ENCODE measurements at regions not wholly inside any gene's neighbourhood (a gene's known extent, or its start where the extent isn't known, plus 50 kb on each side); places are given as distances from the start of the nearest gene placed in this dataset.

DNA sequence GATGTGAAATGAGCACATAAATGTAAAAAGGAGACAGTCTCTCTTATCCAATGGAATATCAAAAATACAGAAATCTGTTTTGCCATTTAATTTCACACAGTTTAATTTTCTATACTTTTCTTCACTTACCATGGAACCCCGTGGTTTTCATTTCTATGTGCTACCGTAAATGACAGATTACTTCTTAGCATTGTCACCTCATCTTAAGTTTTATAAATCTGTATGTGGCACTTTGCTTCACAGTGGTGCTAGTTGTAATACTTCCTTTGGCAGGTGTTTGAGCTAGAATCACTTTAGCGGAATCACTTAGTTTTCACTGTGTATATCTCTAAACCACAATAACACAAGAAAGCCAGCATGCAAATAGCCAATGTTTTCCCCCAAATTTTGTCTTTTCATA lies 781.9 kb upstream of the MGAT4C start:
- ATAC-seq (ENCODE audit: low FRiP score in 2 of 2) (no peak), DNase-seq (no peak)
- Histone ChIP-seq H3K27ac (no peak overlapping the region), H3K4me1 (no peaks in the 10 kb centered on the region), H3K27me3 (no peaks in the 10 kb centered on the region), H3K36me3 (no peaks in the 10 kb centered on the region), H3K4me3 (no peak overlapping the region), H3K9me3 (no peaks in the 10 kb centered on the region)
- WGBS, 2 donors, result 86 to 91% methylated on average over 3 of the region's 3 CpGs
- no peak for TF ChIP-seq POLR2AphosphoS5 (IDR thresholded peaks at IDR 0.05)
- TF ChIP-seq, protein P1, sequence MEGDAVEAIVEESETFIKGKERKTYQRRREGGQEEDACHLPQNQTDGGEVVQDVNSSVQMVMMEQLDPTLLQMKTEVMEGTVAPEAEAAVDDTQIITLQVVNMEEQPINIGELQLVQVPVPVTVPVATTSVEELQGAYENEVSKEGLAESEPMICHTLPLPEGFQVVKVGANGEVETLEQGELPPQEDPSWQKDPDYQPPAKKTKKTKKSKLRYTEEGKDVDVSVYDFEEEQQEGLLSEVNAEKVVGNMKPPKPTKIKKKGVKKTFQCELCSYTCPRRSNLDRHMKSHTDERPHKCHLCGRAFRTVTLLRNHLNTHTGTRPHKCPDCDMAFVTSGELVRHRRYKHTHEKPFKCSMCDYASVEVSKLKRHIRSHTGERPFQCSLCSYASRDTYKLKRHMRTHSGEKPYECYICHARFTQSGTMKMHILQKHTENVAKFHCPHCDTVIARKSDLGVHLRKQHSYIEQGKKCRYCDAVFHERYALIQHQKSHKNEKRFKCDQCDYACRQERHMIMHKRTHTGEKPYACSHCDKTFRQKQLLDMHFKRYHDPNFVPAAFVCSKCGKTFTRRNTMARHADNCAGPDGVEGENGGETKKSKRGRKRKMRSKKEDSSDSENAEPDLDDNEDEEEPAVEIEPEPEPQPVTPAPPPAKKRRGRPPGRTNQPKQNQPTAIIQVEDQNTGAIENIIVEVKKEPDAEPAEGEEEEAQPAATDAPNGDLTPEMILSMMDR (IDR thresholded peaks at IDR 0.05), result no peak
- no peak for TF ChIP-seq EP300 (IDR thresholded peaks at IDR 0.05)
- no peak for TF ChIP-seq POLR2A (IDR thresholded peaks at IDR 0.05)

DNA sequence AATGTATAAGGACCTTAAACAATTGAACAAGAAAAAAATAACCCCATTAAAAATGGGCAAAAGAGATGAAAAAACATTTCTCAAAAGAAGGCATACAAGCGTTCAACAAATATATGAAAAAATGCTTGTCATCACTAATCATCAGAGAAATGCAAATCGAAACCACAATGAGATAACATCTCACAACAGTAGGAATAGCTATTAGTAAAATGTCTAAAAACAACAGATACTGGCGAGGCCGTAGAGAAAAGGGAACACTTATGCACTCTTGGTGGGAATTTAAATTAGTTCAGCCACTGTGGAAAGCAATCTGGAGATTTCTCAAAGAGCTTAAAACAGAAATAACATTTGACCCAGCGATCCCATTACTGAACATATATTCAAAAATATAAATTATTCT lies 769.8 kb upstream of the MGAT4C start:
- no peak overlapping the region for H3K4me3 ChIP-seq
- no peaks in the 10 kb centered on the region for H3K36me3 ChIP-seq
- no peaks in the 10 kb centered on the region for H3K27me3 ChIP-seq
- H3K27ac ChIP-seq, result no peak overlapping the region
- H3K9me3 ChIP-seq, result no peaks in the 10 kb centered on the region
- DNase-seq (no peak), ATAC-seq (ENCODE audit: low FRiP score in 2 of 2) (no peak)
- 84 to 92% methylated on average over 5 of the region's 5 CpGs for WGBS, 2 donors
- H3K4me1 ChIP-seq, result no peaks in the 10 kb centered on the region
- no peak for TF ChIP-seq EP300 (IDR thresholded peaks at IDR 0.05)
- no peak for TF ChIP-seq POLR2A (IDR thresholded peaks at IDR 0.05)
- TF ChIP-seq POLR2AphosphoS5 (IDR thresholded peaks at IDR 0.05), result no peak
- TF ChIP-seq, protein P1 (IDR thresholded peaks at IDR 0.05), result no peak

DNA sequence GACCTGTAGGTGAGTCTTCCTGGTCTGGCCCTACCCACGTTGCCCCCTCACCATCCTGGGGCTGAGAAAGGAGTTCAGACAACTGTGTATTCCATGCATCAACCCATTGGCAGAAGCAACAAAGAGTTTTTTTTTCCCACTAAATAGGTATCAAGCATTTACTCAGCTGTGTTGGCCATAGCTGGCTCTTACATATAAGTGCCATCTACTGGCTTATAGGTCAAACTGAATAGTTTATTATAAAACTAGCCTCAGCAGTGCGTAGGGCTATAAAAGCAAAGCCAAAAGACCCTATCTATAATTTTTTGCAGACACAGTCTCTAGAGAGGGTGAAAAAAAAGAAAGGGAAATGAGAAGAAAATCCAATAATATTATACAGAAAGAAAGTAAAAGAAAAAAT lies 765.2 kb upstream of the MGAT4C start:
- no peaks in the 10 kb centered on the region for H3K36me3 ChIP-seq
- H3K4me3 ChIP-seq, result no peak overlapping the region
- DNase-seq, result no peak
- no peaks in the 10 kb centered on the region for H3K27me3 ChIP-seq
- no peaks in the 10 kb centered on the region for H3K4me1 ChIP-seq
- H3K9me3 ChIP-seq, result no peaks in the 10 kb centered on the region
- no peak for ATAC-seq (ENCODE audit: low FRiP score in 2 of 2)
- H3K27ac ChIP-seq, result no peak overlapping the region
- no peak for TF ChIP-seq POLR2A (IDR thresholded peaks at IDR 0.05)
- no peak for TF ChIP-seq POLR2AphosphoS5 (IDR thresholded peaks at IDR 0.05)
- TF ChIP-seq, protein P1 (IDR thresholded peaks at IDR 0.05), result no peak
- TF ChIP-seq EP300 (IDR thresholded peaks at IDR 0.05), result no peak
- 64 to 72% methylated on average over 2 of the region's 2 CpGs for WGBS, 2 donors

DNA sequence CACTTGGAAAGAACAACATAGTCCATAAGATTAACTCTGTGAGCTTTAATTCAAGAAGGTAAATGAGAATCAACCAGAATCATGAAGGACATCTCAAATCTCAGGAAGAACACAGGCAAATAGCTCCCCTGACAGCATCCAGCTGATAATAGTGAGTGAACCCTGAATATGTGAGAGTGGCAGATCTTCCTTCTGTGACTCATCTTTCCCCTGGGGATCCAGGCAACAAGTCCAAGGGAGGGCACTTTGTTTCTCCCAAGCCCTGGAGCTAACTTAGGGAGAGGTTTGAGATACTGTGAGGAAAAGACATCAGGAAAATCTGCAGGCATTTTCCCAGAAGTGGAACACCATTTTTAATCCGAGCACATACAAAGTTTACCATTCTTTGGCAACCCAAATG lies 763.9 kb upstream of the MGAT4C start:
- ATAC-seq (ENCODE audit: low FRiP score in 2 of 2) (no peak), DNase-seq (no peak)
- no peaks in the 10 kb centered on the region for H3K27me3 ChIP-seq
- no peak overlapping the region for H3K27ac ChIP-seq
- no peaks in the 10 kb centered on the region for H3K4me1 ChIP-seq
- H3K36me3 ChIP-seq, result no peaks in the 10 kb centered on the region
- H3K9me3 ChIP-seq, result no peaks in the 10 kb centered on the region
- 83 to 88% methylated on average over 1 of the region's 1 CpG for WGBS, 2 donors
- TF ChIP-seq POLR2A (IDR thresholded peaks at IDR 0.05), result no peak
- TF ChIP-seq, protein P1 (IDR thresholded peaks at IDR 0.05), result no peak
- TF ChIP-seq POLR2AphosphoS5 (IDR thresholded peaks at IDR 0.05), result no peak
- no peak for TF ChIP-seq EP300 (IDR thresholded peaks at IDR 0.05)
- no peak overlapping the region for H3K4me3 ChIP-seq

DNA sequence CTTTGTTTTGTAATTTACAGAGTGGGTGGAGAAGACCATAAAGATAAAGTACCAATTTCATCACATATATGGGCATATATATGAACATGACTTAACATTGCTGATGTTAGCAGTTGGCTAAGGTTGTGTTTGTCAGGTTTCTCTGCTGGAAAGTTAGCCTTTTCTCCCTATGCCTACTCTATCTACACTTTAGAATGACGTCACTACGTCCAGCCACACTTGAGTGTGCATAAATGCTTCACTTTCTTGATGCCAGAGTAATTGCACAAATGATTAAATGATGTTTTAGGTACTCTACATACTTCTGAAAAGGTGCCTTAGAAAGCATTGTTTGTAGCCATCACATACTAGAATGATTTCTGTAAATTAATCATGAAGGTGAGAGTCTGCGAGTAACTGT lies 759.2 kb upstream of the MGAT4C start:
- Histone ChIP-seq H3K4me3 (no peak overlapping the region), H3K4me1 (no peaks in the 10 kb centered on the region), H3K27ac (no peak overlapping the region), H3K27me3 (no peaks in the 10 kb centered on the region), H3K9me3 (no peaks in the 10 kb centered on the region), H3K36me3 (no peaks in the 10 kb centered on the region)
- TF ChIP-seq POLR2AphosphoS5 (IDR thresholded peaks at IDR 0.05), result no peak
- TF ChIP-seq EP300 (IDR thresholded peaks at IDR 0.05), result no peak
- TF ChIP-seq, protein P1 (IDR thresholded peaks at IDR 0.05), result no peak
- no peak for TF ChIP-seq POLR2A (IDR thresholded peaks at IDR 0.05)
- WGBS, 2 donors, result 85 to 92% methylated on average over 3 of the region's 3 CpGs
- ATAC-seq (ENCODE audit: low FRiP score in 2 of 2) (no peak), DNase-seq (no peak)

Data from upper lobe of left lung (tissue), 6 donors.